GM12878 (cell line): ENCODE measurements at regions not wholly inside any gene's neighbourhood (a gene's known extent, or its start where the extent isn't known, plus 50 kb on each side); places are given as distances from the start of the nearest gene placed in this dataset.

Source experiments
- ATAC-seq: fragments of 200-7000 bp; cut with Tn5 transposase; 3 replicates; pipeline ENCODE4 v1.9.1; 2020; ENCODE audit warnings: mild to moderate bottlenecking, moderate library complexity
- BruUV-seq: library from RNA; stranded (reverse); fragments of 400-500 nt; replicated peaks from 2 replicates; lab custom pipeline; 2021; lab: Mats Ljungman, UMichigan
- CTCF ChIA-PET: fragments of 300-600 bp; sonication (Branson Sonifier 250); formaldehyde crosslinking; extraction: SDS; loops from one replicate; lab custom pipeline; 2021; ENCODE audit warnings: inconsistent platforms; lab: Yijun Ruan, JAX
- POLR2A ChIA-PET: fragments of 350-600 bp; formaldehyde crosslinking; extraction: SDS; loops from one replicate; lab custom pipeline; 2021; ENCODE audit warnings: inconsistent platforms; lab: Charles Lee
- RAD21 ChIA-PET: fragments of 300-600 bp; sonication (Branson Sonifier 250); formaldehyde crosslinking; loops from one replicate; lab custom pipeline; 2023; ENCODE audit warnings: antibody characterized with exemption; ENCODE audit not compliant: unreplicated experiment; lab: Charles Lee
- SMC1A ChIA-PET: fragments of 300-600 bp; sonication (Branson Sonifier 250); formaldehyde crosslinking; loops from one replicate; lab custom pipeline; 2023; ENCODE audit not compliant: unreplicated experiment, uncharacterized antibody; lab: Charles Lee
- DNase-seq: peaks from one replicate; pipeline ENCODE4 v3.0.0-alpha.2; 2011; ENCODE audit warnings: low read depth, low spot score
- FAIRE-seq: peaks from 3 replicates; lab custom pipeline; 2011; peaks lifted over from hg19 to GRCh38; lab: Jason Lieb, UNC
- H2AFZ ChIP-seq: 2 replicates; pipeline ENCODE4 v1.6.0; 2011; ENCODE audit warnings: low read depth, low read length, control low read depth; ENCODE audit not compliant: control insufficient read depth
- H3K27ac ChIP-seq: 2 replicates; pipeline ENCODE4 v1.5.1; 2011; ENCODE audit warnings: control low read depth; ENCODE audit not compliant: control insufficient read depth, insufficient read depth
- H3K27me3 ChIP-seq, 2 experiments: replicated peaks in 1 of 2; 2 replicates each; pipeline versions ENCODE4 v1.6.0 to v1.6.1; 2011; ENCODE audit warnings: low read length in 1 of 2; ENCODE audit not compliant: control insufficient read depth in 2 of 2, insufficient read depth in 2 of 2
- H3K36me3 ChIP-seq, 2 experiments: 2 replicates each; pipeline ENCODE4 v1.5.1; 2011; ENCODE audit warnings: low read length in 1 of 2; ENCODE audit not compliant: control insufficient read depth in 2 of 2, insufficient read depth in 2 of 2
- H3K4me1 ChIP-seq: 2 replicates; pipeline ENCODE4 v1.6.1; 2011; ENCODE audit warnings: mild to moderate bottlenecking, low read length, moderate library complexity, mixed read lengths; ENCODE audit not compliant: control insufficient read depth, insufficient read depth
- H3K4me2 ChIP-seq: 2 replicates; pipeline ENCODE4 v1.6.0; 2011; ENCODE audit warnings: control low read depth; ENCODE audit not compliant: control insufficient read depth, insufficient read depth
- H3K4me3 ChIP-seq: fragments of 200-600 bp; sonication (generic); 2 replicates; pipeline ENCODE4 v1.5.1; 2016
- H3K79me2 ChIP-seq: 2 replicates; pipeline ENCODE4 v1.6.0; 2011; ENCODE audit warnings: low read length; ENCODE audit not compliant: control insufficient read depth, insufficient read depth
- H3K9ac ChIP-seq: 2 replicates; pipeline ENCODE4 v1.8.0; 2011; ENCODE audit warnings: low read length, control low read depth, mixed read lengths; ENCODE audit not compliant: control insufficient read depth, insufficient read depth
- H3K9me3 ChIP-seq: replicated peaks from 3 replicates; pipeline ENCODE4 v1.5.1; 2011; ENCODE audit warnings: mild to moderate bottlenecking, low read length; ENCODE audit not compliant: control insufficient read depth, insufficient read depth
- H4K20me1 ChIP-seq: 2 replicates; pipeline ENCODE4 v1.6.0; 2011; ENCODE audit not compliant: control insufficient read depth, insufficient read depth
- CBFB ChIP-seq: IDR thresholded peaks from 2 replicates; pipeline ENCODE4 v1.6.1; 2016; ENCODE audit warnings: antibody characterized with exemption, low read depth
- ESRRA ChIP-seq: IDR thresholded peaks from 2 replicates; pipeline ENCODE4 v1.6.1; 2012; ENCODE audit warnings: mild to moderate bottlenecking, low read length, improper control_type of control experiment
- MXI1 ChIP-seq: fragments of 150-350 bp; IDR thresholded peaks from 2 replicates; pipeline ENCODE4 v1.6.1; 2011; ENCODE audit warnings: low read depth, mild to moderate bottlenecking, inconsistent platforms, low read length, improper control_type of control experiment
- MYC ChIP-seq: IDR thresholded peaks from 2 replicates; pipeline ENCODE4 v1.6.1; 2011; ENCODE audit warnings: mild to moderate bottlenecking, low read length, moderate library complexity, inconsistent platforms; ENCODE audit not compliant: insufficient read depth, insufficient replicate concordance, insufficient read length, severe bottlenecking
- PAX8 ChIP-seq: fragments of 450-650 bp; IDR thresholded peaks from 2 replicates; pipeline ENCODE4 v1.6.1; 2017; ENCODE audit warnings: mild to moderate bottlenecking, moderate library complexity
- WGBS: methylation state at CpG from one replicate; pipeline ENCODE4 v1.1.6; 2016; ENCODE audit warnings: low lambda C conversion rate; ENCODE audit not compliant: insufficient replicate concordance, insufficient coverage; ENCODE audit errors: missing lambda C conversion rate; 5-methylcytosine and 5-hydroxymethylcytosine counted together
- in situ Hi-C: fragments of 300-500 bp; cut with MboI; formaldehyde crosslinking; loops from 9 replicates; pipeline ENCODE4 v1.14.3; 2018; ENCODE audit warnings: mixed read lengths
- intact Hi-C: fragments of 100-400 bp; cut with micrococcal nuclease; formaldehyde crosslinking; loops from one replicate; pipeline ENCODE4 v1.14.2; 2022; ENCODE audit not compliant: unreplicated experiment

- Histone ChIP-seq H3K36me3 (no peaks in the 10 kb centered on the region), H3K79me2 (no peaks in the 10 kb centered on the region), H3K4me3 (no peak overlapping the region), H3K27me3 (no peaks in the 10 kb centered on the region), H3K4me2 (no peak overlapping the region), H3K9ac (no peak overlapping the region), H3K4me1 (no peaks in the 10 kb centered on the region), H3K9me3 (no peaks in the 10 kb centered on the region; the same call in 2 of the 3 replicates), H4K20me1 (no peaks in the 10 kb centered on the region), H3K27ac (no peak overlapping the region), H2AFZ (no peak overlapping the region)
- ChIA-PET POLR2A (interaction anchor here (0.6 kb wide), 1 partner anchor 1029 kb away, joined by 5 read pairs; no protein-coding TSS in a partner anchor), SMC1A (no interaction called here), CTCF (interaction anchor here (0.7 kb wide), 1 partner anchor 195 kb away, joined by 3 read pairs; no protein-coding TSS in a partner anchor), RAD21 (no interaction called here)
- FAIRE-seq (no peak), DNase-seq (no peak), ATAC-seq (no peak)
- no TSS peak for BruUV-seq
- in situ Hi-C loops: no loop called here
- intact Hi-C loops: no loop called here
- WGBS: 0% methylated on average over 4 of the region's 4 CpGs
- TF ChIP-seq ESRRA (no peak), MXI1 (no peak)
Observed at GRCh38 chr5:16995372-16995771, 59.3 kb upstream of the MYO10 start.

- Histone ChIP-seq H3K27ac (no peak overlapping the region), H3K4me1 (no peaks in the 10 kb centered on the region), H2AFZ (no peak overlapping the region), H4K20me1 (no peaks in the 10 kb centered on the region), H3K4me2 (no peak overlapping the region), H3K4me3 (no peak overlapping the region), H3K9ac (no peak overlapping the region), H3K36me3 (no peaks in the 10 kb centered on the region), H3K79me2 (no peaks in the 10 kb centered on the region), H3K9me3 (no peaks in the 10 kb centered on the region), H3K27me3 (no peaks in the 10 kb centered on the region)
- ChIA-PET SMC1A (interaction anchor here (0.6 kb wide), 1 partner anchor 51 kb away, joined by 3 read pairs; no protein-coding TSS in a partner anchor), CTCF (interaction anchor here (1.1 kb wide), 1 partner anchor 8 kb away, joined by 3 read pairs; no protein-coding TSS in a partner anchor), RAD21 (no interaction called here), POLR2A (no interaction called here)
- 8% methylated on average over 5 of the region's 5 CpGs for WGBS
- in situ Hi-C loops: no loop called here
- intact Hi-C loops: no loop called here
- no peak for FAIRE-seq
- TF ChIP-seq CBFB (no peak), MYC (no peak), PAX8 (no peak)
- ATAC-seq: no peak
- no TSS peak for BruUV-seq
- DNase-seq: no peak
Observed at GRCh38 chr5:17000291-17000939, 64.3 kb upstream of the MYO10 start.
